Uterus (tissue), 2 donors: ENCODE measurements at regions not wholly inside any gene's neighbourhood (a gene's known extent, or its start where the extent isn't known, plus 50 kb on each side); places are given as distances from the start of the nearest gene placed in this dataset.

Experiments
- POLR2A ChIP-seq, 2 donors: fragments of 450-650 bp; IDR thresholded peaks; one replicate each; pipeline ENCODE4 v1.6.1; 2016; ENCODE audit warnings: antibody characterized with exemption in 2 of 2, mild to moderate bottlenecking in 1 of 2, moderate library complexity in 1 of 2
- TF ChIP-seq, protein P1 (sequence below), 4 experiments: fragments of 200-600 bp in 2 of 4; fragments of 450-650 bp in 2 of 4; sonication (generic) in 2 of 4; IDR thresholded peaks; one replicate each; pipeline ENCODE4 v1.5.1; 2016 to 2019; ENCODE audit warnings: antibody characterized with exemption in 4 of 4, mild to moderate bottlenecking in 2 of 4, moderate library complexity in 1 of 4

DNA sequence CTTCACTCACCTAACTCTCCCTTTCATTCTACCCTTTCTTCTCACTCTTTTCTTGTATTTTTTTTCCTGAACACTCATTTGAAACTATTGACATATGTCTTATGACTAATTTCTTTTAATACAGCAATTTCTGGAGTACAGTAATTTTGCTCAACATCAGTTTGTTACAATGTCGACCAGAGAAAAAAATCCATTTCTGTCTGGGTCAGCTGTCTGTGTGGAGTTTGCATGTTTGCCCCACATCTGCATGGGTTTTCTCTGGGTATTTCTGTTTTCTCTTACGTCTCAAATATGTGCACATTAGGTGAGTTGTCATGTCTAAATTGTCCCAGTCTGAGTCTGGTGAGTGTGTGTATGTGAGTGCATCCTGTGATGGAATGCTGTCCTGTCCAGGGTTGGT, 294.8 kb downstream of the HS3ST1 start:
- TF ChIP-seq, protein P1, sequence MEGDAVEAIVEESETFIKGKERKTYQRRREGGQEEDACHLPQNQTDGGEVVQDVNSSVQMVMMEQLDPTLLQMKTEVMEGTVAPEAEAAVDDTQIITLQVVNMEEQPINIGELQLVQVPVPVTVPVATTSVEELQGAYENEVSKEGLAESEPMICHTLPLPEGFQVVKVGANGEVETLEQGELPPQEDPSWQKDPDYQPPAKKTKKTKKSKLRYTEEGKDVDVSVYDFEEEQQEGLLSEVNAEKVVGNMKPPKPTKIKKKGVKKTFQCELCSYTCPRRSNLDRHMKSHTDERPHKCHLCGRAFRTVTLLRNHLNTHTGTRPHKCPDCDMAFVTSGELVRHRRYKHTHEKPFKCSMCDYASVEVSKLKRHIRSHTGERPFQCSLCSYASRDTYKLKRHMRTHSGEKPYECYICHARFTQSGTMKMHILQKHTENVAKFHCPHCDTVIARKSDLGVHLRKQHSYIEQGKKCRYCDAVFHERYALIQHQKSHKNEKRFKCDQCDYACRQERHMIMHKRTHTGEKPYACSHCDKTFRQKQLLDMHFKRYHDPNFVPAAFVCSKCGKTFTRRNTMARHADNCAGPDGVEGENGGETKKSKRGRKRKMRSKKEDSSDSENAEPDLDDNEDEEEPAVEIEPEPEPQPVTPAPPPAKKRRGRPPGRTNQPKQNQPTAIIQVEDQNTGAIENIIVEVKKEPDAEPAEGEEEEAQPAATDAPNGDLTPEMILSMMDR (IDR thresholded peaks at IDR 0.05) = no peak
- no peak for TF ChIP-seq POLR2A (IDR thresholded peaks at IDR 0.05)
